Common myeloid progenitor, CD34-positive (primary cell): ENCODE measurements at regions not wholly inside any gene's neighbourhood (a gene's known extent, or its start where the extent isn't known, plus 50 kb on each side); places are given as distances from the start of the nearest gene placed in this dataset.
A peak's percentile ranks its signal among the peaks of the same experiment; 100 is the strongest.

Experiments used
- CTCF ChIA-PET: fragments of 350-600 bp; sonication (Branson Sonifier 250); formaldehyde crosslinking; loops from one replicate; lab custom pipeline; 2021; ENCODE audit warnings: antibody characterized with exemption; lab: Charles Lee
- POLR2A ChIA-PET: fragments of 350-600 bp; sonication (Branson Sonifier 250); formaldehyde crosslinking; loops from one replicate; lab custom pipeline; 2021; ENCODE audit warnings: antibody characterized with exemption; lab: Charles Lee
- DNase-seq, 3 donors: peaks; one replicate each; pipeline versions ENCODE4 v3.0.0 to v3.0.0-alpha.2; 2013
- H3K27ac ChIP-seq, 2 experiments: 1 replicate in 1 of 2; 2 replicates in 1 of 2; pipeline ENCODE4 v1.7.0; 2013; ENCODE audit warnings: inconsistent platforms in 2 of 2, low read length in 2 of 2, mild to moderate bottlenecking in 2 of 2, low read depth in 1 of 2, moderate library complexity in 1 of 2; ENCODE audit not compliant: severe bottlenecking in 2 of 2, insufficient read depth in 1 of 2, poor library complexity in 1 of 2
- H3K27me3 ChIP-seq, 5 experiments: replicated peaks in 2 of 5; 1 replicate in 3 of 5; 2 replicates in 2 of 5; pipeline versions ENCODE4 v1.6.1 to v1.7.0; 2013; ENCODE audit warnings: low read length in 4 of 5, mild to moderate bottlenecking in 2 of 5, moderate library complexity in 2 of 5, inconsistent platforms in 1 of 5; ENCODE audit not compliant: insufficient read depth in 5 of 5, control insufficient read depth in 4 of 5
- H3K36me3 ChIP-seq, 4 experiments: 1 replicate in 2 of 4; 2 replicates in 2 of 4; pipeline versions ENCODE4 v1.6.1 to v1.7.0; 2013; ENCODE audit warnings: low read length in 3 of 4, control low read depth in 1 of 4, mild to moderate bottlenecking in 1 of 4; ENCODE audit not compliant: control insufficient read depth in 4 of 4, insufficient read depth in 4 of 4
- H3K4me1 ChIP-seq, 4 experiments: 1 replicate in 3 of 4; 2 replicates in 1 of 4; pipeline versions ENCODE4 v1.6.1 to v1.7.1; 2013; ENCODE audit warnings: low read length in 3 of 4, mild to moderate bottlenecking in 3 of 4, control low read depth in 1 of 4, inconsistent platforms in 1 of 4, moderate library complexity in 1 of 4; ENCODE audit not compliant: control insufficient read depth in 4 of 4, insufficient read depth in 4 of 4; ENCODE audit errors: control extremely low read depth in 1 of 4
- H3K4me3 ChIP-seq, 7 experiments: 1 replicate in 4 of 7; 2 replicates in 3 of 7; pipeline versions ENCODE4 v1.5.1 to v1.7.0; 2013; ENCODE audit warnings: mild to moderate bottlenecking in 7 of 7, low read length in 6 of 7, moderate library complexity in 6 of 7, inconsistent platforms in 2 of 7, low read depth in 2 of 7, control low read depth in 1 of 7; ENCODE audit not compliant: insufficient read depth in 4 of 7, control insufficient read depth in 1 of 7; ENCODE audit errors: extremely low read depth in 1 of 7
- H3K9me3 ChIP-seq, 5 experiments: 1 replicate in 4 of 5; 2 replicates in 1 of 5; pipeline versions ENCODE4 v1.6.1 to v1.7.1; 2013; ENCODE audit warnings: low read length in 4 of 5, mild to moderate bottlenecking in 2 of 5, inconsistent platforms in 1 of 5, low read depth in 1 of 5, moderate library complexity in 1 of 5; ENCODE audit not compliant: control insufficient read depth in 4 of 5, insufficient read depth in 2 of 5; ENCODE audit errors: control extremely low read depth in 1 of 5
- WGBS: methylation state at CpG from one replicate; pipeline ENCODE4 v1.1.5; 2013; ENCODE audit not compliant: insufficient coverage; 5-methylcytosine and 5-hydroxymethylcytosine counted together

GRCh38 chr20:24752612-24753011 lies 196.5 kb upstream of the CST7 start:
- no peak for DNase-seq
- CTCF ChIA-PET, result no interaction called here
- Histone ChIP-seq H3K9me3 (no peaks in the 10 kb centered on the region), H3K36me3 (no peaks in the 10 kb centered on the region), H3K4me1 (peaks cover 0 to 25% (median 9%) of the 10 kb centered on the region in 4 experiments), H3K27ac (no peak overlapping the region), H3K4me3 (no peak overlapping the region), H3K27me3 (no peaks in the 10 kb centered on the region)
- WGBS, result 100% methylated on average over 5 of the region's 6 CpGs
- POLR2A ChIA-PET, result no interaction called here

GRCh38 chr20:24753130-24753529 lies 195.9 kb upstream of the CST7 start:
- CTCF ChIA-PET, result no interaction called here
- DNase-seq, result peak in 1 of 3 donors; percentile 23
- peaks cover 0 to 25% (median 9%) of the 10 kb centered on the region in 4 experiments for H3K4me1 ChIP-seq
- no peaks in the 10 kb centered on the region for H3K27me3 ChIP-seq
- no peaks in the 10 kb centered on the region for H3K36me3 ChIP-seq
- no peak overlapping the region for H3K4me3 ChIP-seq
- no peak overlapping the region for H3K27ac ChIP-seq
- H3K9me3 ChIP-seq, result no peaks in the 10 kb centered on the region
- 84% methylated on average over 4 of the region's 4 CpGs for WGBS
- POLR2A ChIA-PET, result no interaction called here

- no peaks in the 10 kb centered on the region for H3K36me3 ChIP-seq
- no peaks in the 10 kb centered on the region for H3K9me3 ChIP-seq
- POLR2A ChIA-PET, result no interaction called here
- H3K4me1 ChIP-seq, result peaks cover 0 to 25% (median 9%) of the 10 kb centered on the region in 4 experiments
- no peaks in the 10 kb centered on the region for H3K27me3 ChIP-seq
- no peak overlapping the region for H3K27ac ChIP-seq
- CTCF ChIA-PET, result no interaction called here
- 59% methylated on average over 5 of the region's 6 CpGs for WGBS
- DNase-seq, result no peak
- no peak overlapping the region for H3K4me3 ChIP-seq
Observed at GRCh38 chr20:24754691-24755090, 194.4 kb upstream of the CST7 start.

- Histone ChIP-seq H3K36me3 (no peaks in the 10 kb centered on the region), H3K9me3 (peaks cover 0 to under 1% (median 0%) of the 10 kb centered on the region in 5 experiments), H3K27ac (no peak overlapping the region), H3K4me3 (no peak overlapping the region), H3K27me3 (no peaks in the 10 kb centered on the region), H3K4me1 (peaks cover 0 to 25% (median 9%) of the 10 kb centered on the region in 4 experiments)
- 87% methylated on average over 3 of the region's 4 CpGs for WGBS
- DNase-seq, result no peak
- POLR2A ChIA-PET, result no interaction called here
- CTCF ChIA-PET, result no interaction called here
Observed at GRCh38 chr20:24755411-24755922, 193.6 kb upstream of the CST7 start.

GRCh38 chr20:24756292-24757025 lies 192.6 kb upstream of the CST7 start:
- CTCF ChIA-PET, result interaction anchor here (1.3 kb wide), 1 partner anchor 24 kb away, joined by 4 read pairs; no protein-coding TSS in a partner anchor
- POLR2A ChIA-PET, result interaction anchor here (0.6 kb wide), 1 partner anchor 12 kb away, joined by 3 read pairs; no protein-coding TSS in a partner anchor
- no peak overlapping the region for H3K4me3 ChIP-seq
- no peaks in the 10 kb centered on the region for H3K27me3 ChIP-seq
- no peak for DNase-seq
- no peak overlapping the region for H3K27ac ChIP-seq
- H3K9me3 ChIP-seq, result peaks cover 0 to 4% (median 0%) of the 10 kb centered on the region in 5 experiments
- 100% methylated on average over 3 of the region's 12 CpGs for WGBS
- H3K36me3 ChIP-seq, result no peaks in the 10 kb centered on the region
- H3K4me1 ChIP-seq, result peaks cover 0 to 25% (median 9%) of the 10 kb centered on the region in 4 experiments

GRCh38 chr20:24761220-24762065 lies 187.6 kb upstream of the CST7 start:
- no peak for DNase-seq
- ChIA-PET CTCF (interaction anchor here (0.9 kb wide), 1 partner anchor 22 kb away, joined by 3 read pairs; no protein-coding TSS in a partner anchor), POLR2A (no interaction called here)
- Histone ChIP-seq H3K36me3 (no peaks in the 10 kb centered on the region), H3K4me1 (peaks cover 2 to 18% (median 16%) of the 10 kb centered on the region in 4 experiments), H3K9me3 (peaks cover 0 to 4% (median 0%) of the 10 kb centered on the region in 5 experiments), H3K27me3 (no peaks in the 10 kb centered on the region), H3K4me3 (no peak overlapping the region), H3K27ac (no peak overlapping the region)
- WGBS, result 96% methylated on average over 6 of the region's 7 CpGs
